CD4-positive, alpha-beta T cell (primary cell): ENCODE measurements at regions not wholly inside any gene's neighbourhood (a gene's known extent, or its start where the extent isn't known, plus 50 kb on each side); places are given as distances from the start of the nearest gene placed in this dataset.

Experiments used
- ATAC-seq: fragments of 200-7000 bp; cut with Tn5 transposase; one replicate; pipeline ENCODE4 v1.10.0; 2022; ENCODE audit warnings: mild to moderate bottlenecking; ENCODE audit not compliant: poor library complexity
- CTCF ChIA-PET: fragments of 350-600 bp; sonication (Branson Sonifier 250); formaldehyde crosslinking; loops from one replicate; lab custom pipeline; 2021; ENCODE audit warnings: antibody characterized with exemption, inconsistent platforms; lab: Charles Lee
- POLR2A ChIA-PET: fragments of 350-600 bp; sonication (Branson Sonifier 250); formaldehyde crosslinking; loops from one replicate; lab custom pipeline; 2021; ENCODE audit warnings: antibody characterized with exemption, inconsistent platforms; lab: Charles Lee
- DNase-seq, 14 experiments: peaks; one replicate each; pipeline ENCODE4 v3.0.0-alpha.2; 2013 to 2020; ENCODE audit warnings: mixed read lengths in 2 of 14
- H3K27ac ChIP-seq, 2 donors: one replicate each; pipeline versions ENCODE4 v1.5.1 to v1.7.0; 2013; ENCODE audit warnings: low read length in 2 of 2, low read depth in 1 of 2, mild to moderate bottlenecking in 1 of 2
- H3K27me3 ChIP-seq, 2 experiments: 1 replicate in 1 of 2; 2 replicates in 1 of 2; pipeline versions ENCODE4 v1.6.1 to v1.7.0; 2013; ENCODE audit warnings: low read length in 2 of 2, control low read depth in 1 of 2, mild to moderate bottlenecking in 1 of 2, moderate library complexity in 1 of 2; ENCODE audit not compliant: insufficient read depth in 2 of 2, control insufficient read depth in 1 of 2
- H3K36me3 ChIP-seq: one replicate; pipeline ENCODE4 v1.6.1; 2013; ENCODE audit warnings: low read length, control low read depth; ENCODE audit not compliant: insufficient read depth
- H3K4me1 ChIP-seq: one replicate; pipeline ENCODE4 v1.6.1; 2013; ENCODE audit warnings: low read length, control low read depth; ENCODE audit not compliant: insufficient read depth
- H3K4me3 ChIP-seq: one replicate; pipeline ENCODE4 v1.5.1; 2013; ENCODE audit warnings: mild to moderate bottlenecking, low read length, moderate library complexity
- H3K9me3 ChIP-seq, 2 experiments: 1 replicate in 1 of 2; 2 replicates in 1 of 2; pipeline versions ENCODE4 v1.6.1 to v1.7.0; 2013; ENCODE audit warnings: low read length in 2 of 2, mild to moderate bottlenecking in 2 of 2, control low read depth in 1 of 2, moderate library complexity in 1 of 2; ENCODE audit not compliant: control insufficient read depth in 1 of 2, insufficient read depth in 1 of 2
- H3K27ac Mint-ChIP-seq: one replicate; pipeline ENCODE4 v1.8.0; 2020; ENCODE audit warnings: mixed read lengths
- H3K27me3 Mint-ChIP-seq: one replicate; pipeline ENCODE4 v1.8.0; 2021; ENCODE audit warnings: mixed read lengths
- H3K36me3 Mint-ChIP-seq: one replicate; pipeline ENCODE4 v1.8.0; 2021; ENCODE audit warnings: low read depth, mixed read lengths
- H3K4me1 Mint-ChIP-seq: one replicate; pipeline ENCODE4 v1.8.0; 2021; ENCODE audit warnings: low read depth, mixed read lengths
- H3K4me3 Mint-ChIP-seq: one replicate; pipeline ENCODE4 v1.8.0; 2020; ENCODE audit warnings: mild to moderate bottlenecking, mixed read lengths
- H3K9me3 Mint-ChIP-seq: one replicate; pipeline ENCODE4 v1.8.0; 2020; ENCODE audit warnings: mixed read lengths
- intact Hi-C, 2 experiments: fragments of 100-400 bp; cut with DNase I in 1 of 2; cut with micrococcal nuclease in 1 of 2; formaldehyde crosslinking; loops; one replicate each; pipeline versions ENCODE4 v1.15.1 to v1.9.0; 2023 to 2025; cut with DNase I, micrococcal nuclease
- TF ChIP-seq, protein P1 (sequence below): fragments of 200-600 bp; IDR thresholded peaks from one replicate; pipeline ENCODE4 v1.8.0; 2022; ENCODE audit warnings: antibody characterized with exemption, mild to moderate bottlenecking

DNA sequence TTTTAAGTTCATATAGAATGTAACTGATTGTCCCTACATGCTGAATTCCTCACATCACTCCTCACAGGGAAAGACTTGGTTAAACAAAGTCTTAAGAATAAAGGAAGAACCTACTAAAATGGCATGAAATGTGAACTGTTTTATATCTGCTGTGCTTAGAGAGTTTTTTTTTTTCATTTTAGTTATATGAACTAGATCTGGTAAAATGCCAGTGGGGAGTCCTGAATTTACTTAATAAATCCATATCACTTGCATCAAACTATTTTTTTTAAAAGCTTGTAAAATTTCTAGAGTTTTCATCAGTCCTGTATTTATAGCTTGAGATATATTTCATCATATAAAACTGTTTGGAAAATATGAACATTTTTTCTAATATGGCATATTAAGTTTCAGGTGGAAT lies 1528.6 kb downstream of the EFNA5 start:
- TF ChIP-seq, protein P1, sequence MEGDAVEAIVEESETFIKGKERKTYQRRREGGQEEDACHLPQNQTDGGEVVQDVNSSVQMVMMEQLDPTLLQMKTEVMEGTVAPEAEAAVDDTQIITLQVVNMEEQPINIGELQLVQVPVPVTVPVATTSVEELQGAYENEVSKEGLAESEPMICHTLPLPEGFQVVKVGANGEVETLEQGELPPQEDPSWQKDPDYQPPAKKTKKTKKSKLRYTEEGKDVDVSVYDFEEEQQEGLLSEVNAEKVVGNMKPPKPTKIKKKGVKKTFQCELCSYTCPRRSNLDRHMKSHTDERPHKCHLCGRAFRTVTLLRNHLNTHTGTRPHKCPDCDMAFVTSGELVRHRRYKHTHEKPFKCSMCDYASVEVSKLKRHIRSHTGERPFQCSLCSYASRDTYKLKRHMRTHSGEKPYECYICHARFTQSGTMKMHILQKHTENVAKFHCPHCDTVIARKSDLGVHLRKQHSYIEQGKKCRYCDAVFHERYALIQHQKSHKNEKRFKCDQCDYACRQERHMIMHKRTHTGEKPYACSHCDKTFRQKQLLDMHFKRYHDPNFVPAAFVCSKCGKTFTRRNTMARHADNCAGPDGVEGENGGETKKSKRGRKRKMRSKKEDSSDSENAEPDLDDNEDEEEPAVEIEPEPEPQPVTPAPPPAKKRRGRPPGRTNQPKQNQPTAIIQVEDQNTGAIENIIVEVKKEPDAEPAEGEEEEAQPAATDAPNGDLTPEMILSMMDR = no peak
- Mint-ChIP-seq H3K4me1 (no peaks in the 10 kb centered on the region), H3K9me3 (peaks cover 8% of the 10 kb centered on the region), H3K4me3 (no peak overlapping the region), H3K27ac (no peak overlapping the region), H3K36me3 (no peaks in the 10 kb centered on the region), H3K27me3 (no peaks in the 10 kb centered on the region)
- ChIA-PET CTCF (no interaction called here), POLR2A (no interaction called here)
- Histone ChIP-seq H3K9me3 (no peaks in the 10 kb centered on the region), H3K4me1 (no peaks in the 10 kb centered on the region), H3K27ac (no peak overlapping the region), H3K27me3 (no peaks in the 10 kb centered on the region), H3K36me3 (no peaks in the 10 kb centered on the region), H3K4me3 (no peak overlapping the region)
- intact Hi-C loops = no loop called here
- DNase-seq = no peak
- ATAC-seq = no peak

DNA sequence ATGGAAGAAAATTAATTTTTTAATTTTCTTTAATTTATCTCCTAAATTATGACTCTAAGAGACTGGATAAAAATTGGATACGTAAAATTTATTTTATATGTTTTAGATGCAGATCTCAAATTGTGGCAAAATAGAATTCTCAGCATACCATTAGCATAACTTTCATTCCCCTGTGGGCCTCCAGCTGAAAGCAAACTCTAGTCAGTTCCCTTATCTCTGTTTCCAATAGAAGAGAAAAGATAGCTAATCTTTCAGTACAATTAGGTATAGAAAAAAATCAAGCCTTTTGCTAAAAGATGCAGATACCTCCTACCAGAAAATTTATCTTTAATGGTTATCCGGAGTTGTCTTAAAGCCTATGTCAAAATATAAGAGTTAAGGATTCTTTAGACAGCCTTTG lies 1530.6 kb downstream of the EFNA5 start:
- Mint-ChIP-seq H3K4me1 (no peaks in the 10 kb centered on the region), H3K27ac (no peak overlapping the region), H3K36me3 (no peaks in the 10 kb centered on the region), H3K27me3 (no peaks in the 10 kb centered on the region), H3K9me3 (peaks cover 7% of the 10 kb centered on the region), H3K4me3 (no peak overlapping the region)
- no peak overlapping the region for H3K4me3 ChIP-seq
- H3K4me1 ChIP-seq = no peaks in the 10 kb centered on the region
- TF ChIP-seq, protein P1 = no peak
- no peak overlapping the region for H3K27ac ChIP-seq
- intact Hi-C loops = no loop called here
- ChIA-PET CTCF (no interaction called here), POLR2A (no interaction called here)
- no peak for DNase-seq
- no peak for ATAC-seq
- no peaks in the 10 kb centered on the region for H3K36me3 ChIP-seq
- H3K27me3 ChIP-seq = no peaks in the 10 kb centered on the region
- no peaks in the 10 kb centered on the region for H3K9me3 ChIP-seq

DNA sequence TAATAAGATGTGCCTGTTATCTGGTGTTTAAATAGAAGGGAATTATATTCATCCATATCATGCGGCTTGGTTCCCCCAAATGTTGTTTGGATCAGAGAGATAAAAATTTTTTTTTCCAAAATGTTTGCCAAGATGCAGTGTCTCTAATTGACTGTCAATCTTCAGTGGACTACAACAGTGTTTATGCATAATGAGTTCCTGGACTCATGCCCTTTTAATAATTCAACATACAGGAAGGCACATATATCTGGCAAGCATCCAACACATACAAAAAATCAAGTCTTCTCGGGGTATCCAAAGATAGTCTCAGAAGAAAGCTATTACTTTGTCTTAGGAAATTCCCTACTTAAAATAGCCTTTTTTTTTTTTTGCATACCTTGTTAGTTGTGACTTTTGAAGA lies 1534.7 kb downstream of the EFNA5 start:
- intact Hi-C loops = no loop called here
- Histone ChIP-seq H3K27me3 (no peaks in the 10 kb centered on the region), H3K4me3 (no peak overlapping the region), H3K4me1 (no peaks in the 10 kb centered on the region), H3K9me3 (no peaks in the 10 kb centered on the region), H3K27ac (no peak overlapping the region), H3K36me3 (no peaks in the 10 kb centered on the region)
- POLR2A ChIA-PET = no interaction called here
- Mint-ChIP-seq H3K9me3 (peaks cover 6% of the 10 kb centered on the region), H3K36me3 (no peaks in the 10 kb centered on the region), H3K27ac (no peak overlapping the region), H3K4me3 (no peak overlapping the region), H3K27me3 (no peaks in the 10 kb centered on the region), H3K4me1 (no peaks in the 10 kb centered on the region)
- CTCF ChIA-PET = no interaction called here
- DNase-seq (no peak), ATAC-seq (no peak)
- TF ChIP-seq, protein P1 = no peak
